Endothelial cell of umbilical vein (primary cell): ENCODE measurements at regions not wholly inside any gene's neighbourhood (a gene's known extent, or its start where the extent isn't known, plus 50 kb on each side); places are given as distances from the start of the nearest gene placed in this dataset.

Experiments used
- BruUV-seq: library from RNA; stranded (reverse); fragments of 400-500 nt; replicated peaks from 2 replicates; lab custom pipeline; 2021; lab: Mats Ljungman, UMichigan
- CTCF ChIA-PET: fragments of 300-600, 350-600 bp; sonication (Branson Sonifier 250); formaldehyde crosslinking; loops from one replicate; lab custom pipeline; 2021; ENCODE audit warnings: antibody characterized with exemption, inconsistent platforms; lab: Charles Lee
- POLR2A ChIA-PET: fragments of 300-600, 350-600 bp; sonication (Branson Sonifier 250); formaldehyde crosslinking; loops from one replicate; lab custom pipeline; 2021; ENCODE audit warnings: antibody characterized with exemption, inconsistent platforms; lab: Charles Lee
- DNase-seq: peaks from one replicate; pipeline ENCODE4 v3.0.0-alpha.2; 2011; ENCODE audit warnings: low read depth, low spot score
- FAIRE-seq: peaks from 2 replicates; lab custom pipeline; 2011; peaks lifted over from hg19 to GRCh38; lab: Jason Lieb, UNC
- H2AFZ ChIP-seq: 2 replicates; pipeline ENCODE4 v1.6.0; 2012; ENCODE audit warnings: low read depth, low read length, control low read depth, inconsistent platforms
- H3K27ac ChIP-seq: 2 replicates; pipeline ENCODE4 v1.5.1; 2011; ENCODE audit warnings: low read depth, mild to moderate bottlenecking, control low read depth, low read length, moderate library complexity; ENCODE audit not compliant: insufficient read depth
- H3K27me3 ChIP-seq, 2 experiments: 2 replicates each; pipeline versions ENCODE4 v1.6.0 to v1.6.1; 2011; ENCODE audit warnings: low read length in 2 of 2, mixed read lengths in 1 of 2; ENCODE audit not compliant: control insufficient read depth in 2 of 2, insufficient read depth in 2 of 2
- H3K36me3 ChIP-seq, 2 experiments: 2 replicates in 1 of 2; 3 replicates in 1 of 2; pipeline ENCODE4 v1.5.1; 2011; ENCODE audit warnings: low read length in 2 of 2, mild to moderate bottlenecking in 1 of 2, moderate library complexity in 1 of 2; ENCODE audit not compliant: control insufficient read depth in 2 of 2, insufficient read depth in 2 of 2; ENCODE audit errors: extremely low read depth in 1 of 2
- H3K4me1 ChIP-seq: 3 replicates; pipeline ENCODE4 v1.5.1; 2011; ENCODE audit warnings: mild to moderate bottlenecking, low read length; ENCODE audit not compliant: control insufficient read depth, insufficient read depth; ENCODE audit errors: extremely low read depth
- H3K4me2 ChIP-seq: 2 replicates; pipeline ENCODE4 v1.6.1; 2011; ENCODE audit warnings: low read length, control low read depth, mixed read lengths; ENCODE audit not compliant: insufficient read depth
- H3K4me3 ChIP-seq, 3 experiments: fragments of 200-600 bp in 1 of 3; sonication (generic), shearing (Covaris generic) in 1 of 3; replicated peaks in 1 of 3; 2 replicates each; pipeline ENCODE4 v1.5.1; 2011 to 2016; ENCODE audit warnings: control low read depth in 3 of 3, low read length in 3 of 3, mild to moderate bottlenecking in 2 of 3, inconsistent platforms in 1 of 3, low read depth in 1 of 3, moderate library complexity in 1 of 3; ENCODE audit not compliant: insufficient read depth in 1 of 3
- H3K79me2 ChIP-seq: 2 replicates; pipeline ENCODE4 v1.6.0; 2012; ENCODE audit warnings: low read length, inconsistent platforms; ENCODE audit not compliant: control insufficient read depth, insufficient read depth
- H3K9ac ChIP-seq: replicated peaks from 2 replicates; pipeline ENCODE3; 2011; ENCODE audit warnings: low read length, control low read depth; ENCODE audit not compliant: insufficient read depth; ENCODE audit errors: extremely low read depth
- H3K9me1 ChIP-seq: replicated peaks from 3 replicates; pipeline ENCODE4 v1.6.0; 2011; ENCODE audit warnings: mild to moderate bottlenecking, low read length; ENCODE audit not compliant: control insufficient read depth, insufficient read depth; ENCODE audit errors: extremely low read depth
- H3K9me3 ChIP-seq: replicated peaks from 2 replicates; pipeline ENCODE4 v1.5.1; 2012; ENCODE audit warnings: low read length, inconsistent platforms; ENCODE audit not compliant: control insufficient read depth, insufficient read depth
- H4K20me1 ChIP-seq: replicated peaks from 2 replicates; pipeline ENCODE3; 2011; ENCODE audit warnings: mild to moderate bottlenecking, low read length; ENCODE audit not compliant: control insufficient read depth, insufficient read depth; ENCODE audit errors: extremely low read depth
- EZH2 ChIP-seq: IDR thresholded peaks from 2 replicates; pipeline ENCODE4 v1.6.1; 2012; ENCODE audit warnings: borderline replicate concordance, low read depth, mild to moderate bottlenecking, moderate library complexity, low read length, inconsistent platforms; ENCODE audit not compliant: severe bottlenecking
- FOS ChIP-seq: IDR thresholded peaks from 2 replicates; pipeline ENCODE4 v1.6.1; 2011; ENCODE audit warnings: mild to moderate bottlenecking, low read length, moderate library complexity, borderline replicate concordance; ENCODE audit not compliant: insufficient read depth
- GATA2 ChIP-seq: IDR thresholded peaks from 2 replicates; pipeline ENCODE4 v1.7.0; 2011; ENCODE audit warnings: low read depth, mild to moderate bottlenecking, moderate library complexity, mixed read lengths, low read length; ENCODE audit not compliant: insufficient read length, insufficient read depth
- MYC ChIP-seq: IDR thresholded peaks from one replicate; pipeline ENCODE4 v1.6.1; 2011; ENCODE audit warnings: mild to moderate bottlenecking, low read depth, low read length
- POLR2A ChIP-seq: IDR thresholded peaks from 2 replicates; pipeline ENCODE4 v1.6.1; 2012; ENCODE audit warnings: low read depth, mild to moderate bottlenecking, control low read depth, low read length
- POLR2AphosphoS5 ChIP-seq: IDR thresholded peaks from 2 replicates; pipeline ENCODE4 v1.6.1; 2012; ENCODE audit warnings: low read depth, mild to moderate bottlenecking, control low read depth, low read length, moderate library complexity; ENCODE audit not compliant: insufficient read depth
- dilution Hi-C: fragments of 300-500 bp; cut with MboI; formaldehyde crosslinking; loops from one replicate; pipeline ENCODE4 v1.15.0; 2019; ENCODE audit warnings: low sequenced_read_pairs; ENCODE audit not compliant: extremely low pct_ligation_motif_present
- intact Hi-C: fragments of 100-400 bp; cut with micrococcal nuclease; formaldehyde crosslinking; loops from one replicate; pipeline ENCODE4 v1.10.0; 2022
- TF ChIP-seq, protein P1 (sequence below): IDR thresholded peaks from 2 replicates; pipeline ENCODE4 v1.6.1; 2011; ENCODE audit not compliant: insufficient read depth, insufficient read length

GRCh38 chr10:120115959-120116358 lies 223.4 kb downstream of the SEC23IP start:
- TF ChIP-seq, protein P1, sequence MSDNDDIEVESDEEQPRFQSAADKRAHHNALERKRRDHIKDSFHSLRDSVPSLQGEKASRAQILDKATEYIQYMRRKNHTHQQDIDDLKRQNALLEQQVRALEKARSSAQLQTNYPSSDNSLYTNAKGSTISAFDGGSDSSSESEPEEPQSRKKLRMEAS, result no peak
- TF ChIP-seq FOS (no peak), GATA2 (no peak), POLR2A (no peak)
- no peak for FAIRE-seq

DNA sequence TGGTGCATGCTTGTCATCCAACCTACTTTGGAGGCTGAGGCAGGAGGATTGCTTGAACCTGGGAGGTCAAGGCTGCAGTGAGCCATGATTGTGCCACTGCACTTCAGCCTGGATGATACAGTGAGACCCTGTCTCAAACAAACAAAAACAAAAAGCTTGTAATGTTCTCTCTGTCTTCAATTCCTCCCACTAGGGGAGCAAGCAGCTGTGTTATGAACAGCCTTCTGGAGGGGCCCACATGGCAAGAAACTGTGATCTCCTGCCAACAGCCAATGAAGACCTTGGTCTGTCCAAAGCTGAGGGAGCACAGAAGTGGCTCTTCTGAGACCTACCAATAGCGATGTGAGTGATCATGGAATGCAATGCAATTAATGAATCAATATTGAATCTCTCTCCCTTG lies 229.2 kb downstream of the SEC23IP start:
- dilution Hi-C loops, result no loop called here
- FAIRE-seq, result no peak

More at GRCh38 chr10:120115959-120116358, 223.4 kb downstream of the SEC23IP start:
- ChIA-PET POLR2A (no interaction called here), CTCF (no interaction called here)
- no peaks in the 10 kb centered on the region for H3K9me3 ChIP-seq
- BruUV-seq, result no TSS peak
- no peak for DNase-seq
- H3K27ac ChIP-seq, result no peak overlapping the region
- no peak overlapping the region for H3K4me2 ChIP-seq
- H3K79me2 ChIP-seq, result no peaks in the 10 kb centered on the region
- intact Hi-C loops (no loop called here), dilution Hi-C loops (no loop called here)
- no peaks in the 10 kb centered on the region for H3K4me1 ChIP-seq
- H3K9me1 ChIP-seq, result no peaks in the 10 kb centered on the region
- H4K20me1 ChIP-seq, result no peaks in the 10 kb centered on the region
- H3K4me3 ChIP-seq, result no peak overlapping the region
- no peaks in the 10 kb centered on the region for H3K27me3 ChIP-seq
- H3K9ac ChIP-seq, result no peak overlapping the region
- H2AFZ ChIP-seq, result no peak overlapping the region
- no peaks in the 10 kb centered on the region for H3K36me3 ChIP-seq

More for the DNA sequence above, 229.2 kb downstream of the SEC23IP start:
- Histone ChIP-seq H3K9me1 (no peaks in the 10 kb centered on the region), H3K36me3 (no peaks in the 10 kb centered on the region), H3K4me3 (no peak overlapping the region), H3K27me3 (no peaks in the 10 kb centered on the region), H2AFZ (no peak overlapping the region), H3K4me1 (no peaks in the 10 kb centered on the region), H4K20me1 (no peaks in the 10 kb centered on the region), H3K9ac (no peak overlapping the region), H3K4me2 (no peak overlapping the region), H3K9me3 (no peaks in the 10 kb centered on the region), H3K79me2 (no peaks in the 10 kb centered on the region), H3K27ac (no peak overlapping the region)
- intact Hi-C loops, result no loop called here
- no TSS peak for BruUV-seq
- ChIA-PET CTCF (no interaction called here), POLR2A (no interaction called here)
- DNase-seq, result no peak
- TF ChIP-seq, protein P1, result no peak
- no peak for TF ChIP-seq MYC
- no peak for TF ChIP-seq POLR2AphosphoS5
- TF ChIP-seq EZH2, result no peak
- TF ChIP-seq POLR2A, result no peak
